H1 (cell line): ENCODE measurements at regions not wholly inside any gene's neighbourhood (a gene's known extent, or its start where the extent isn't known, plus 50 kb on each side); places are given as distances from the start of the nearest gene placed in this dataset.

Experiments
- MAFK ChIP-seq: IDR thresholded peaks from 2 replicates; pipeline ENCODE4 v1.6.1; 2012; ENCODE audit warnings: low read depth, mild to moderate bottlenecking, improper control_type of control experiment, low read length
- MAX ChIP-seq: IDR thresholded peaks from 2 replicates; pipeline ENCODE4 v1.6.1; 2012; ENCODE audit warnings: inconsistent platforms
- PHF8 ChIP-seq: fragments of 200-600 bp; sonication (generic); conservative IDR thresholded peaks from 2 replicates; pipeline ENCODE4 v1.7.1; 2012; ENCODE audit warnings: low read depth, mild to moderate bottlenecking, inconsistent platforms, low read length, moderate library complexity
- SUZ12 ChIP-seq: fragments of 200-600 bp; sonication (generic); IDR thresholded peaks from 2 replicates; pipeline ENCODE4 v1.6.1; 2012; ENCODE audit warnings: mild to moderate bottlenecking, inconsistent platforms, low read length, moderate library complexity, mixed read lengths

GRCh38 chr10:93219347-93219746, 145.7 kb downstream of the CYP26A1 start (continued):
- TF ChIP-seq PHF8 (no peak), SUZ12 (no peak), MAFK (no peak), MAX (no peak)
